DND-41 (cell line): ENCODE measurements at regions not wholly inside any gene's neighbourhood (a gene's known extent, or its start where the extent isn't known, plus 50 kb on each side); places are given as distances from the start of the nearest gene placed in this dataset.

Source experiments
- EZH2 ChIP-seq: IDR thresholded peaks from 3 replicates; pipeline ENCODE4 v1.6.1; 2012; ENCODE audit warnings: borderline replicate concordance, low read depth, mild to moderate bottlenecking, moderate library complexity, low read length, inconsistent platforms; ENCODE audit not compliant: severe bottlenecking
- TF ChIP-seq, protein P1 (sequence below): IDR thresholded peaks from 2 replicates; pipeline ENCODE4 v1.5.1; 2012; ENCODE audit warnings: borderline replicate concordance, low read length, moderate library complexity, mild to moderate bottlenecking; ENCODE audit not compliant: poor library complexity, severe bottlenecking; ENCODE audit errors: extremely low read depth

DNA sequence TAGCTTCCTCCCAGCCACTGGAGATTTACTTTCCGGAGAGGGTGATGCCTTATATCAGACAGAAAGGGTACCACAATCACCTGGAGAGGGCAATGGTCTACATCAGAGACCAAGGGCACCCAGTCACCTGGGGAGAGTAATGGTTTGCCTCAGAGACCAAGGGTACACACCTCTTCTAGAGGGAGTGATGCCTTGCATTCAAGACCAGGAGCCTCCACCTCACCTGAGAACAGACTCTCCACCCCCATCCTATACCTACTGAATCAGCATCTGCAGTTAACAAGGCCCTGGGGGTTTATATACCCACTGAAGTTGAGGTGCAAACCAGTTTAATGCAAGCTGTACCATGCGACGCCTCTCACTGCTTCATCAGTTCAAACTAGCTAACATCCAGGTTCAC lies 270.2 kb upstream of the IGFBP3 start:
- TF ChIP-seq, protein P1, sequence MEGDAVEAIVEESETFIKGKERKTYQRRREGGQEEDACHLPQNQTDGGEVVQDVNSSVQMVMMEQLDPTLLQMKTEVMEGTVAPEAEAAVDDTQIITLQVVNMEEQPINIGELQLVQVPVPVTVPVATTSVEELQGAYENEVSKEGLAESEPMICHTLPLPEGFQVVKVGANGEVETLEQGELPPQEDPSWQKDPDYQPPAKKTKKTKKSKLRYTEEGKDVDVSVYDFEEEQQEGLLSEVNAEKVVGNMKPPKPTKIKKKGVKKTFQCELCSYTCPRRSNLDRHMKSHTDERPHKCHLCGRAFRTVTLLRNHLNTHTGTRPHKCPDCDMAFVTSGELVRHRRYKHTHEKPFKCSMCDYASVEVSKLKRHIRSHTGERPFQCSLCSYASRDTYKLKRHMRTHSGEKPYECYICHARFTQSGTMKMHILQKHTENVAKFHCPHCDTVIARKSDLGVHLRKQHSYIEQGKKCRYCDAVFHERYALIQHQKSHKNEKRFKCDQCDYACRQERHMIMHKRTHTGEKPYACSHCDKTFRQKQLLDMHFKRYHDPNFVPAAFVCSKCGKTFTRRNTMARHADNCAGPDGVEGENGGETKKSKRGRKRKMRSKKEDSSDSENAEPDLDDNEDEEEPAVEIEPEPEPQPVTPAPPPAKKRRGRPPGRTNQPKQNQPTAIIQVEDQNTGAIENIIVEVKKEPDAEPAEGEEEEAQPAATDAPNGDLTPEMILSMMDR: no peak
- TF ChIP-seq EZH2: no peak
